ENCODE measurements at regions not wholly inside any gene's neighbourhood (a gene's known extent, or its start where the extent isn't known, plus 50 kb on each side); places are given as distances from the start of the nearest gene placed in this dataset.
"Not testable (repeated sequence)": the region's sequence is repeated elsewhere in the genome, so short reads cannot be mapped to it uniquely, and the experiment has no call there.

GRCh38 chr15:30030345-30030744, 52.4 kb upstream of the GOLGA8J start:
- DNase-seq (ENCODE audit: low read depth), result no peak

GRCh38 chr15:30023798-30024295, 58.9 kb upstream of the GOLGA8J start:
- no peak for DNase-seq (ENCODE audit: low read depth)

- DNase-seq (ENCODE audit: low read depth), result no peak
Measured at GRCh38 chr15:30010746-30011145, 72.0 kb upstream of the GOLGA8J start.

- no peak for DNase-seq (ENCODE audit: low read depth)
Measured at GRCh38 chr15:30008156-30008555, 74.6 kb upstream of the GOLGA8J start.

- no peak for DNase-seq (ENCODE audit: low read depth)
Measured at GRCh38 chr15:30001602-30002001, 81.2 kb upstream of the GOLGA8J start.

- no peak for DNase-seq (ENCODE audit: low read depth)
Measured at GRCh38 chr15:29998033-29998432, 84.7 kb upstream of the GOLGA8J start.

- DNase-seq (ENCODE audit: low read depth), result no peak
Measured at GRCh38 chr15:29997499-29997898, 85.3 kb upstream of the GOLGA8J start.

- no peak for DNase-seq (ENCODE audit: low read depth)
Measured at GRCh38 chr15:29994284-29994683, 88.5 kb upstream of the GOLGA8J start.

- DNase-seq (ENCODE audit: low read depth), result no peak
Measured at GRCh38 chr15:29990954-29991353, 91.8 kb upstream of the GOLGA8J start.

- no peak for DNase-seq (ENCODE audit: low read depth)
Measured at GRCh38 chr15:29990035-29990434, 92.7 kb upstream of the GOLGA8J start.

- DNase-seq (ENCODE audit: low read depth), result no peak
Measured at GRCh38 chr15:29988701-29989100, 94.1 kb upstream of the GOLGA8J start.

- DNase-seq (ENCODE audit: low read depth), result no peak
Measured at GRCh38 chr15:29986946-29987345, 95.8 kb upstream of the GOLGA8J start.

- DNase-seq (ENCODE audit: low read depth), result no peak
Measured at GRCh38 chr15:29978411-29979382, 104.1 kb upstream of the GOLGA8J start.

GRCh38 chr15:29974056-29974455, 108.7 kb upstream of the GOLGA8J start:
- DNase-seq (ENCODE audit: low read depth), result not testable (repeated sequence)

GRCh38 chr15:29972051-29972450, 110.7 kb upstream of the GOLGA8J start:
- no peak for DNase-seq (ENCODE audit: low read depth)

GRCh38 chr15:29970402-29970695, 112.4 kb upstream of the GOLGA8J start:
- DNase-seq (ENCODE audit: low read depth), result no peak

GRCh38 chr15:29969562-29970401, 113.0 kb upstream of the GOLGA8J start:
- no peak for DNase-seq (ENCODE audit: low read depth)

- DNase-seq (ENCODE audit: low read depth), result no peak
Measured at GRCh38 chr15:29968895-29969561, 113.7 kb upstream of the GOLGA8J start.

GRCh38 chr15:29968099-29968894, 114.5 kb upstream of the GOLGA8J start:
- no peak for DNase-seq (ENCODE audit: low read depth)

- DNase-seq (ENCODE audit: low read depth), result no peak
Measured at GRCh38 chr15:29962407-29962806, 120.3 kb upstream of the GOLGA8J start.

- DNase-seq (ENCODE audit: low read depth), result no peak
Measured at GRCh38 chr15:29959384-29960137, 123.2 kb upstream of the GOLGA8J start.

Data from activated T-cell treated with anti-CD3 and anti-CD28 coated beads for 48 hours (primary cell).